ENCODE measurements at regions not wholly inside any gene's neighbourhood (a gene's known extent, or its start where the extent isn't known, plus 50 kb on each side); places are given as distances from the start of the nearest gene placed in this dataset.

GRCh38 chr5:85929713-85930112 lies 688.0 kb upstream of the COX7C start:
- TF ChIP-seq CTCF (IDR thresholded peaks at IDR 0.05): no peak
- no peak for TF ChIP-seq POLR2AphosphoS5 (IDR thresholded peaks at IDR 0.05)
- TF ChIP-seq EP300 (IDR thresholded peaks at IDR 0.05; ENCODE audit: low read depth): no peak
- TF ChIP-seq POLR2A (IDR thresholded peaks at IDR 0.05): no peak

Measured in transverse colon (tissue), 4 donors.